ENCODE measurements at regions not wholly inside any gene's neighbourhood (a gene's known extent, or its start where the extent isn't known, plus 50 kb on each side); places are given as distances from the start of the nearest gene placed in this dataset.

GRCh38 chr11:45391168-45391850 is 105.2 kb upstream of the SYT13 start (continued):
- TF ChIP-seq KDM3A (CRISPR knock-in tag; IDR thresholded peaks at IDR 0.05; ENCODE audit: low read depth): peak; percentile 38; the same call in 1 of the 2 replicates
- no peak for TF ChIP-seq ZNF33B (CRISPR knock-in tag; IDR thresholded peaks at IDR 0.05)
- TF ChIP-seq ZNF557 (CRISPR knock-in tag; IDR thresholded peaks at IDR 0.05): no peak
- no peak for TF ChIP-seq ZBTB44 (CRISPR knock-in tag; IDR thresholded peaks at IDR 0.05)
- peak; percentile 59; the same call in 1 of the 2 replicates for TF ChIP-seq TCF7 (IDR thresholded peaks at IDR 0.05; ENCODE audit: low read depth)
- TF ChIP-seq ZNF136 (CRISPR knock-in tag; IDR thresholded peaks at IDR 0.05; ENCODE audit: low read depth): no peak
- TF ChIP-seq ASH2L (IDR thresholded peaks at IDR 0.05; ENCODE audit: insufficient read length, low read depth, low read length): peak; percentile 35
- TF ChIP-seq NR1H2 (CRISPR knock-in tag; IDR thresholded peaks at IDR 0.05; ENCODE audit: borderline replicate concordance, low read depth): no peak
- TF ChIP-seq SMAD1 (CRISPR knock-in tag; IDR thresholded peaks at IDR 0.05; ENCODE audit: borderline replicate concordance, low read depth): no peak
- 0 out of 2 replicates have a peak, but pooled peaks have one; percentile 21 for TF ChIP-seq REPIN1 (CRISPR knock-in tag; IDR thresholded peaks at IDR 0.05; ENCODE audit: borderline replicate concordance, low read depth)
- no peak for TF ChIP-seq FOXM1 (CRISPR knock-in tag; IDR thresholded peaks at IDR 0.05)
- TF ChIP-seq ZBTB3 (CRISPR knock-in tag; IDR thresholded peaks at IDR 0.05; ENCODE audit: borderline replicate concordance, low read depth): no peak; the same call in 1 of the 2 replicates
- peak; percentile 95 for TF ChIP-seq ZNF609 (CRISPR knock-in tag; IDR thresholded peaks at IDR 0.05; ENCODE audit: borderline replicate concordance)
- no peak for TF ChIP-seq HNRNPUL1 (IDR thresholded peaks at IDR 0.05; ENCODE audit: low read depth, low read length)
- TF ChIP-seq ZNF782 (CRISPR knock-in tag; IDR thresholded peaks at IDR 0.05; ENCODE audit: borderline replicate concordance): no peak
- TF ChIP-seq FOSL2 (CRISPR knock-in tag; IDR thresholded peaks at IDR 0.05): peak; percentile 51
- no peak for TF ChIP-seq GLMP (CRISPR knock-in tag; IDR thresholded peaks at IDR 0.05; ENCODE audit: borderline replicate concordance)
- TF ChIP-seq ZNF235 (CRISPR knock-in tag; IDR thresholded peaks at IDR 0.05; ENCODE audit: borderline replicate concordance): no peak
- no peak for TF ChIP-seq AKAP8 (CRISPR knock-in tag; IDR thresholded peaks at IDR 0.05)
- TF ChIP-seq PHF21A (CRISPR knock-in tag; IDR thresholded peaks at IDR 0.05): peak; percentile 92
- TF ChIP-seq KAT8 (CRISPR knock-in tag; IDR thresholded peaks at IDR 0.05): peak; percentile 63
